ENCODE measurements at regions not wholly inside any gene's neighbourhood (a gene's known extent, or its start where the extent isn't known, plus 50 kb on each side); places are given as distances from the start of the nearest gene placed in this dataset.

GRCh38 chr4:125501568-125501967 is 186.8 kb downstream of the FAT4 start:
- no peak for TF ChIP-seq SUZ12 (IDR thresholded peaks at IDR 0.05; ENCODE audit: extremely low read depth, insufficient read depth, insufficient read length)
- no peak for TF ChIP-seq YY1 (IDR thresholded peaks at IDR 0.05; ENCODE audit: insufficient read depth, insufficient read length)
- TF ChIP-seq ZNF274 (IDR thresholded peaks at IDR 0.05; ENCODE audit: low read depth, low read length) = no peak
